ENCODE measurements at regions not wholly inside any gene's neighbourhood (a gene's known extent, or its start where the extent isn't known, plus 50 kb on each side); places are given as distances from the start of the nearest gene placed in this dataset.
"Not testable (repeated sequence)": the region's sequence is repeated elsewhere in the genome, so short reads cannot be mapped to it uniquely, and the experiment has no call there.

DNA sequence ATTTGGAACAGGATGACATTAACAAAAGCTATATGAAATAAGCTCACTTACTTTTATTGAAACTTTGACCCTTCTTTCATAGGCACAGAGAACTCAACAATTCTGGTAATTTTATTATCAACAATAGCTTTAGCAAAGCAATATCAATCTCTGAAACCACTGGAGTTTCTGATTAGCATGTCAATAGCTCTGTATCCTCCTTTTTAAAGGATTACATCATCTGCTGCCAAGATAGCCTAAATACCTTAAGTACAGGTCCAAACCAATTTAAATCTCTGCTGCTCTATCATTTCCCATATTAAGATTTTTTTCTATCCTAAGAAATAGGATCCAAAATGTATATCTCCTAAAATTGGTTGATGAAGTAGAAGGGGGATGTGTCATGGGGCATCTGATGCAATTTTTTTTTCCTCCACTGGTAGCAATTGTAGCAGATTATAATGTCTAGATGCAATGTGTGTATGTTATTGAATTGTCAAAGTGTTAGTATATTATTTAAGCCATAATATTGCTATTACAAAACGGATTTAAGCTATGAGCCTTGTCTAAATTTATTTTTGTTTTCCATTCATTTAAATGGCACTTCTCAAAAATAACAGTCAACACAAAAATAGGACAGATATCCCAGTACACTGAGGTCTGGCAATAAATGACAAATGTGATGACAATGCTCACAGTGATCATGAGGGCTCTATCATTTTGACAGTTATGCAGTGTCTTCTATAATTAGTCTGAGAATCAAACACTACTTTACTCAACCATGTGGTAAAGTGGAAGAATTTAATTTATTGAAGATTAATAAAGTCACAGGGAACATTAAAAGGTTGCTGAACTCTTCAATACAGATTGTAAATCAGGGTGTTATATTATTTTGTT, 328.4 kb downstream of the CDH7 start:
- no peak overlapping the region for H3K4me3 ChIP-seq (ENCODE audit: low read length)
- no peak for DNase-seq (ENCODE audit: low read depth, low spot score)

DNA sequence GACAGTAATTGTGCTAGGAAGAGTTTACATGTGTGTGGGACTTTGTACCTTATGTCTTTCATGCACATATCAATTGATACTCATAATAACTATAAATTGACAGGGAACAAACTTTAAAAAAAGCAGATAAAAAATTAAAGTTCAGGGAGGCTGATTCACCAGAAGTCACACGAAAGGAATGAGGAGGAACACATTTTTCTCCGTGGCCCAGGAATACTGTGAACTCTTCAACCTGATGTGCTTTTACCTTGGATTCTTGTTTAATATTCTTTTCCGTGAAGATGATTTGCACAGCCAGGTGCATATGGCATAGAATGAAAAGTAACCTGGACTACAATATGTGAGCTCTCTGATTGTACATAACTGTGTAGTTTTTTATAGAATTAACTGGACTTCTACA, 326.3 kb downstream of the CDH7 start:
- H3K4me3 ChIP-seq (ENCODE audit: low read length): no peak overlapping the region
- DNase-seq (ENCODE audit: low read depth, low spot score): no peak

DNA sequence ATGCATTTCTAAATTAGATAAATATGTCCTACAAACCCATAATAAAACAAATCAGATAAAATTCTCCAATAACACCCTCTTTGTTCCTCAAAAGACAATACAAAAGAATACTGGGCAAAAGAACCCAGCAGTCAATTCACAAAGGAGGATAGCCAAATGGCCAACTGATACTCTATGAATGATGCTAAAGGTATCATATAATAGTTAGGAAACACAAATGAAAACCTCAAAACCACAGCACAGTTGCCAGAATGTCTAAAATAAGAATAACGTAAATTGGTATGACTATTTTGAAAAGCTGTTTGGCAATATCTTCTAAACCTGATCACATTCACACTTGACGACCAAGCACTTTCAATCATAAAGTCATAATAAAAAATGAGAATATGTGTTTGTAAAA, 315.4 kb downstream of the CDH7 start:
- DNase-seq (ENCODE audit: low read depth, low spot score): no peak
- no peak overlapping the region for H3K4me3 ChIP-seq (ENCODE audit: low read length)

DNA sequence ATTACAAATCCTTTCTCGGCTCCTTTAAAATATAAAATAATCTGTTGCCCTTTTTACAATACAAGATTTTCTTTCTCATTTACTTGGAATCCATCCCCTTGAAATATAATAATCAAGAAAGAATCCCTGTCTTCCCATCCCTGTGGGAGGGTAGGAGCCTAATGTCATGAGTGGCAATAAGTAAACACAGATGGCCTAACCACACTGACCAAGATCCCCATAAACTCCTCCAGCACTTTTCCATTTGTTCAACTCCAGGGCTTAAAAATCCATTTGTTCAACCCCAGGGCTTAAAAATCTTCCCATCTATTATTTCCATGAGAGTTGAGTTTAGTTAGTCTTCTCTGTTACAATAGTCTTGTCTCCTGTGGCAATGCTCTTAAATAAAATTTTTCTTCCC, 297.6 kb downstream of the CDH7 start:
- no peak overlapping the region for H3K4me3 ChIP-seq (ENCODE audit: low read length)
- DNase-seq (ENCODE audit: low read depth, low spot score): no peak

DNA sequence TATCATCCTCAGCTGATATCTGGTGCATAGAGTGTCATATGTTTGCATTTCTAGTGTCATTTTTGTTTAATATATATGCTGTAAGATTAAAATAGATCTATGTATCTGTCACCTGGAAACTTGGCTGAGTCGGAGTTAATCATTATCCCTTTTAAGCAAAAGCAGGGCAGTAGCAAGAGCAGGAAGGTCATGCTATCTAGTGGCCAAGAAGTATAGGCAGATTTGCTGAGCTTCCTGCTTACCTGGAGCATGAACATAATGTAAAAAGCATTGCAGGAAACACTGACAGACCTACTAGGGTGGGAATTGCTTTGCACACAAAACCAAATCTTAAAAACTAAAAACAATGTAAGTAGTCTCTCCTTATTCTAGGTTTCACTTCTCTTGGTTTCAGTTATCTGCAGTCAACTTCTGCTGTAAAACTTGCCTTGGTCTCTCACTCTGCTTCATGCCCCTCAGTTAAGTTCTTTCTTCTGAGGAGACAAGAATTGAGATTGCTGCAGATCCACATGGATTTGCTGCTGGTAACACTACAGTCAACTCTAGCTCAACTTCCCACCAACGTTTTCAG, 295.3 kb downstream of the CDH7 start:
- no peak overlapping the region for H3K4me3 ChIP-seq (ENCODE audit: low read length)
- DNase-seq (ENCODE audit: low read depth, low spot score): no peak

DNA sequence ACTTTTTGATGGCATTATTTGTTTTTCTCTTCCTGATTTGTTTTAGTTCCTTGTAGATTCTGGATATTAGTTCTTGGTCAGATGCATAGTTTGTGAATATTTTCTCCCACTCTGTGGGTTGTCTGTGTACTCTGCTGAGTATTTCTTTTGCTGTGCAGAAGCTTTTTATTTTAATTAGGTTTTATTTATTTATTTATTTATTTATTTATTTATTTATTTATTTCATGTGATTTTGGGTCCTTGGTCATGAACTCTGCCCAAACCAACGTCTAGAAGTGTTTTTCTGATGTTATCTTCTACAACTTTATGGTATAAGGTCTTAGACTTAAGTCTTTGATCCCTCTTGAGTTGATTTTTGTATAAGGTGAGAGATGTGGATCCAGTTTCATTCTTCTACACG, 292.2 kb downstream of the CDH7 start:
- no peak for DNase-seq (ENCODE audit: low read depth, low spot score)
- no peak overlapping the region for H3K4me3 ChIP-seq (ENCODE audit: low read length)

DNA sequence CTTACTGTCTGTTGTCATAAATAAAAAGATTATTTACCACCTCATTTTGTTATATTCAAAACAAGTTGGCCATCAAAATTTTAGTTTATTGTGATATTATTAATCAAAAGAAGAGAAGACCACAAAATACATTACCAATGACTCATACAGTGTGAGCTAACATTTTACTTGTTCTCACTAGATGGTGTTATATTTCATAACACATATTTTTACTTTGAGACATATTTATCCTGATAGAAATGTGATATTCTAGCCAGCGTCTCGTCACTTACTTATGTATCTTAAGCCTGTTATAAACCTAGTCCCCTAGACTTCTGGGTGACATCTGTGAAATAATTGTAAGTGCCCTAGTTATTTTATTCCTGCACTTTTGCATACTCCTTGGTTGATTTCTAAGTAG, 263.2 kb downstream of the CDH7 start:
- DNase-seq (ENCODE audit: low read depth, low spot score): no peak
- no peak overlapping the region for H3K4me3 ChIP-seq (ENCODE audit: low read length)

DNA sequence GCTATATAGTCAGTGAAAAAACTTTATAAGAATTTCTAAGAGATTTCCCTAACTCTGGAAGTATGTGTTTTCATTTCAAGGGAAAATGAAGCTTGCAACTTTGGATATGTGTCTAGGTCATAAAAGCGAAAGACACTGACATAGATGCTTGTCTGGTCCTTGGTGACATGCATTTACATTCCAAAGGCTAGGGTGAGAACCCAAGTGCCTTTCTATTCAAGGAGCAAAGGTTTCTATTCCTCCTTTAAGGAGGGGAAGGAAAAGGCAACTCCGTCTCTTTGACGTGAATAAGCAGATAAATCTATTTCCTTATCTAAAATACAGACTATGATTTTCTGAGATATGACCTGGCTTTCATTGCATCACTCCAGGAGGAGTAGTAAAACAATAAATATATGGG, 261.1 kb downstream of the CDH7 start:
- no peak overlapping the region for H3K4me3 ChIP-seq (ENCODE audit: low read length)
- DNase-seq (ENCODE audit: low read depth, low spot score): no peak

DNA sequence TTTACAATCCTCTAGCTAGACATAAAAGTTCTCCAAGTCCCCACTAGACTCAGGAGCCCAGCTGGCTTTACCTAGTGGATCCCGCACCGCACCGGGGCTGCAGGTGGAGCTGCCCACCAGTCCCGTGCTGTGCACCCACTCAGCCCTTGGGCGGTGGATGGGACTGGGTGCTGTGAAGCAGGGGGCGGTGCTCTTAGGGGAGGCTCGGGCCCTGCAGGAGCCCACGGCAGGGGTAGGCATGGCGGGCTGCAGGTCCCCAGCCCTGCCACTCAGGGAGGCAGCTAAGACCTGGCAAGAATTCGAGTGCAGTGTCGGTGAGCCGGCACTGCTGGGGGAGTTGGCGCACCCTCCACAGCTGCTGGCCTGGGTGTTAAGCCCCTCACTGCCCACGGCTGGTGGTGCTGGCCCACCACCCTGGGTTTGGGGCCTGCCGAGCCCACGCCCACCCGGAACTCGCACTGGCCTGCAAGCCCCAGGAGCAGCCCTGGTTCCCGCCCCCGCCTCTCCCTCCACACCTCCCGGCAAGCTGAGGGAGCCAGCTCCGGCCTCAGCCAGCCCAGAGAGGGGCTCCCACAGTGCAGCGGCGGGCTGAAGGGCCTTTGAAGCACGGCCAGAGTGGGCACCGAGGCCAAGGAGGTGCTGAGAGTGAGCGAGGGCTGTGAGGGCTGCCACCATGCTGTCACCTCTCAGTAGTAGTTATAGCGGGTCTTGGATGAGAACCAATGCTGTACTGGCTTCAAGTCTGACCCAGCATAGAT, 255.2 kb downstream of the CDH7 start:
- no peak overlapping the region for H3K4me3 ChIP-seq (ENCODE audit: low read length)
- no peak for DNase-seq (ENCODE audit: low read depth, low spot score)

DNA sequence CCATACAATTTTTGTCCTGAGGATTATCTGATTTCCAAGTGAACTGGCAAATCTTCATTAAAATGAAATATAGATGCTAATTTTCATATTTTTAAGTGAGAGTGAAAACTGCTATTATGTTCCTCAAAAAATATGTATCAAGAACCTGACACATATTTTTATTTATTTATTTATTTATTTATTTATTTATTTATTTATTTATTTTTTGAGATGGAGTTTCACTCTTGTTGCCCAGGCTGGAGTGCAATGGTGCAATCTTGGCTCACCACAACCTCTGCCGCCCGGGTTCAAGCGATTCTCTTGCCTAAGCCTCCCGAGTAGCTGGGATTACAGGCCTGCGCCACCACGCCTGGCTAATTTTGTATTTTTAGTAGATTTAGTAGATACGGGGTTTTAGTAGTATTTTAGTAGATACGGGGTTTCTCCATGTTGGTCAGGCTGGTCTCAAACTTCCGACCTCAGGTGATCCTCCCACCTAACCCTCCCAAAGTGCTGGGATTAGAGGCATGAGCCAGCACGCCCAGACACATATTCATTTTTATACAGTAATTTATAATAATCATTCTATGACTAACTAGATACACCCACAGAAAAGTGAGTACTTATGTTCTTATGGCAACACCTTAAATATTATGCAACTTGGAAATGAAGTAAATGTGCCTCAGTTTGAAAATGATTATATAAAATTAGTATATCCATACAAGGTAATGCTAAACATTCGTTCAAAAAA, 248.3 kb downstream of the CDH7 start:
- not testable (repeated sequence) for H3K4me3 ChIP-seq (ENCODE audit: low read length); DNase-seq (ENCODE audit: low read depth, low spot score)

DNA sequence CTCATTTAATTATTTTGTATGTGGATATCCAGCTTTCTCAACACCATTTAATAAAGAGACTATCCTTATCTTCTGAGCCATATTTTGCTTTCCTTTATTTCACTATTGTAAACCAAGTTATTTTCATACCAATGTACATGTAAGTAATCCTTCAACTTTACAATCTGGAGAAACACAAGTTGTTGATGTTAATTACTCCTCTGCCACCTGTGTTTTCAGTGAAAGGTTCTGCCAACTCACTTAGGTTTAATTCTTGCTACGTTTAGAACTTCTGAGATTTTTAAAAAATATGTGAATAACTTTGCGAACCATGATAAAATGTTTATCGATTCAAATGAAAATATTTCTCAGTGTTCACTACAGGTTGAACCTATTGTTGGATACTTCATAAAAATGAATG, 244.4 kb downstream of the CDH7 start:
- no peak overlapping the region for H3K4me3 ChIP-seq (ENCODE audit: low read length)

DNA sequence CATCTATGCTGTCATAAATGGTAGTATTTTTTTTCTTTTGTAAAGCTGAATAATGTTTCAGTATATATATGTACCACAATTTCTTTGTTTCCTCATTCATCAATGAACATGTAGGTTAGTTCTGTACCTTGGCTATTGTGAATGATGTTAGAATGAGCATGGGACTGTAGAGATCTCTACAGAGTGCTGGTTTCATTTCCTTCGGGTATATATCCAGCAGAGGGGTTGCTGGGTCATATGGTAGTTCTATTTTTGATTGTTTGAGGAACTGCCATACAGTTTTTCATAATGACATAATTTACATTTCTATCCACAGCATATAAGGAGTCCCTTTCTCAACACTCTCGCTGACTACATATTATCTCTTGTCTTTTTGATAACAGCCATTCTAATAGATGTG, 243.5 kb downstream of the CDH7 start:
- DNase-seq (ENCODE audit: low read depth, low spot score): no peak

More for the DNA sequence above, 244.4 kb downstream of the CDH7 start:
- no peak for DNase-seq (ENCODE audit: low read depth, low spot score)

DNA sequence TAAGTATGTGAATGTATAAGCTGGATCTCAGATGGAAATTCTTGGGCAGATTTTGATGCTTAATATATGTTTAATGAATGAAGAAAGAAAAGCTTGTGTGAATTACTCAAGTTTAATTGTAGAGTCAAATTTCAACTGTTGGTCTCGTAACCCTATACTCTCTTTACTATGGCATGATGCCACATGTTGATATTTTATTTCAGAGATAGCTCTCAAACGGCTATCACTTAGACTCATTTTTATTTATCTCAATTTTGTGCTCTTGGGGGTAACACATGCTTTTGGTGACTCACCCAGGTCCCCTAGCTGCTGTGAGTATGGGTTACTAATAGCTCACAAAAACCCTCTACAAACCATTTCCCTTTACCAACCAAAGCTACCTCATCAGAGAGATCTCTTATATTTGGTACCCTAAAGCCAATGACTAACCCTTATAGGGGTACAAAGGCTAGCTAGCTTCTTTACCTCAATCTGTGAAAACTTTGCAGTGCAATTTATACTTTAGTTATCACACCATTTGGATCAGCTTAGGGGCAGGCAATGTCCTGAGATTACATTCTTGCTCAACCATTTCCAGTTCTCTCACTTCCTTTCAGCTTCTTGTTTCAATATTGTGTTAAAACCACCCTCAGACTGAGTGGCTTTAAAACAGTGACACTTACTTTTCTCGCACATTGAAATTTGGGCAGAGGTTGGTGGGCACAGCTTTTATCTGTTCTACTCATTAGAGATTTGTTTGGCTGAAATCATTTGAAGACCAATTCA, 240.3 kb downstream of the CDH7 start:
- no peak overlapping the region for H3K4me3 ChIP-seq (ENCODE audit: low read length)
- no peak for DNase-seq (ENCODE audit: low read depth, low spot score)

More for the DNA sequence above, 243.5 kb downstream of the CDH7 start:
- no peak overlapping the region for H3K4me3 ChIP-seq (ENCODE audit: low read length)

DNA sequence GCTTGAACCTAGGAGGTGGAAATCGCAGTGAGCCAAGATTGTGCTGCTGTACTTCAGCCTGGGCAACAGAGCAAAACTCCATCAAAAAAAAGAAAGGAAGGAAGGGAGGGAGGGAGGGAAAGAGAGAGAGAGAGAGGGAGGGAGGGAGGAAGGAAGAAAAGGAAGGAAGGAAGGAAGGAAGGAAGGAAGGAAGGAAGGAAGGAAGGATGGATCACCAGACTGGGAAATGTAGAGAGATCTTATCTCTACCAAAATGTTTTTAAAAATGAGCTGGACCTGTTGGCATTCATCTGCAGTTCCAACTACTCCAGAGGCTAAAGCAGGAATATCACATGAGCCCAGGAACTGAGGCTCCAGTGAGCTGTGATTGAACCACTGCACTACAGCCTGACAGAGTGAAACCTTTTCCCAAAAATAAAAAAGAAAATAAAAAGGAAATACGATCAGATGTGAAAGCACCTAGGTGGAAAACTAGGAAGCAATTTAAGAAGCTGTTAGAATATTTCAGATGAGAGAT, 239.4 kb downstream of the CDH7 start:
- no peak overlapping the region for H3K4me3 ChIP-seq (ENCODE audit: low read length)
- no peak for DNase-seq (ENCODE audit: low read depth, low spot score)

DNA sequence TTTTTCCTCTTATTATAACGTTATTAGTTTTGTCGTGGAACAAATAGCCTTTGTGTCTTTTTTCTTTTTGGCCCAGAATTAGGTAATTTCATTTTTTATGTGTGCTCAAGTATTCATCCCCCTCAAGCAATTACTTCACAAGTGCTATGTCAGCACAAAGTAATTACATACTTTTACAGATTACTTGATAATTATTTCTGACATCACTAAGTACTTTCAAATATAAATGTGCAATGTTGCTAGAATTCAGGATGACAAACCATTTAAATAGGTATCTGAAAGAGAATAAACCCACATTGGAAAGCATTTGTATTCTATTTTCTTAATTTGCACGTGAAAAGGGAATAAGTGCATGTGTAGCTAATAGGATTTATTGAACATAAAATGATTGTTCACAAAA, 238.2 kb downstream of the CDH7 start:
- no peak for DNase-seq (ENCODE audit: low read depth, low spot score)
- H3K4me3 ChIP-seq (ENCODE audit: low read length): no peak overlapping the region

DNA sequence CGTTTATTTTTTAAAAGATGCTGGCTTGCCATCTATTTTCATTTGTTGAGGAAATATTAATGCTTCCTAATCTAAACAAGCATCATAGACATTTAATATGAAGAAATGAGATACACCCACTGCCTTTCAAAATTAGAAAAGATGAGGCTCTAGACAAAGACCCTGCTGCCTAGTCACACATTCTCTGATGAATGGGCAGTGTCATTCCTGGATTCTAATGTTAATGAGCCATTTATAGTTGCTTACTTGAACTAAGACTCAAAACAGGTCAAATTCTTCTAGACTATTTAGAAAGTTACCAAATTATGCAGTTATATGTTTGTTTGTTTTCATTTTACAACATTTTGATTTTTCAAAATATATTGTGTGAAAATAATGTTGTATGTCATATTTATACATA, 237.6 kb downstream of the CDH7 start:
- DNase-seq (ENCODE audit: low read depth, low spot score): no peak
- no peak overlapping the region for H3K4me3 ChIP-seq (ENCODE audit: low read length)

DNA sequence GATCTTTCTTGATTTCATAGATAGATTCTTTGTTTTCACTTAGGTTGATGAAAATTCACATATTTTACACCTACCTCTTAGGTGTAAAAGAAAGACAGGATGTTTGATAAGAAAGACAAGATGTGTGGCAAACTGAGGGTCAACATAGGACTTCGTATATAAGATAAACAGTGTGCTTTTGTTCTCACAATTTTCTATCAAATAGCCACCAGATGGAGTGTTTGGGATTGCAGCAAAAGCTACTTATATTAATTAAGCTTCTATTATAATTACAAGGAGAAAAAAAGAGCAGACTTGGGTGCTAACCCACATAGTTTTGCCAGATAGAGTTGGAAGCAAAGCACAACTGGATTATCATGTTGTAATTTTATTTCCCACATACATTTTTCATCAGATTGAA, 232.9 kb downstream of the CDH7 start:
- DNase-seq (ENCODE audit: low read depth, low spot score): peak; percentile 6
- no peak overlapping the region for H3K4me3 ChIP-seq (ENCODE audit: low read length)

DNA sequence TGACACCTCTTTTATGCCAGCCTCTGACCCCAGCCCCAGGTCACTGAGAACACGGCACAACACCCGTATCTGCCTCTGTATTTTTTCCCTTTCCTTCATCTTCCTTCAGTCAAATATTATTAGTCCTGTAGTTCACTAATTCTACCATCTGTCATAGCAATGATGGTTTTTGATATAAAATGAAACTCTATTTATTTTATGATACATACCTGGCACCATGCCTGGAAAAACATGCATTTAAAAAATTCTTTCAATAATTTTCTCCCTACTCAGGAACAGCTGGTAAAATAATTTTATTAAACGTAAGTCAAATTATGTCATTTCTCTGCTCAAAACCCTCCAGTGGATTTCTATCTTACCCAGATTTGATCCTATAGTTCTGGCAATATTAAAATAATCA, 224.7 kb downstream of the CDH7 start:
- no peak for DNase-seq (ENCODE audit: low read depth, low spot score)
- H3K4me3 ChIP-seq (ENCODE audit: low read length): no peak overlapping the region

DNA sequence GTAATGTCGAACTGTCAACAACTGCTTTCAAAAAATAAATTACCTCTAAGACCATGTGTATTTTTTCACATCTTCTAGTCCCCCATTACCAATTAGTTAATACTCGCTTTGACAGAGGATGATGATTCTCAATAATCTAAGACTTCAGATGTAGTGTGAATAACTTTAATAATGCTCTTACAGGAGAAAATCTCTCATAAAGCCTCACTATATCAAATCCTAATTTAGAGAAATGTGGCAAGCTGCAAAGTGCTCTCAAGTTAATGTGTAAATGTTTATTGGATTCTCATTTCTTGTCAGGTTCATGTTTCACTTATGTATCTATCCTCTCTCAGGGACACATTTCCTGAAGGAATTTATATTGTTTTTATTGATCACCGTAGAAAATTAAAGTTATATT, 223.9 kb downstream of the CDH7 start:
- DNase-seq (ENCODE audit: low read depth, low spot score): no peak
- H3K4me3 ChIP-seq (ENCODE audit: low read length): no peak overlapping the region

All from Jurkat, Clone E6-1 (cell line).